Endothelial cell of umbilical vein (primary cell): ENCODE measurements at regions not wholly inside any gene's neighbourhood (a gene's known extent, or its start where the extent isn't known, plus 50 kb on each side); places are given as distances from the start of the nearest gene placed in this dataset.

Source experiments
- EZH2 ChIP-seq: IDR thresholded peaks from 2 replicates; pipeline ENCODE4 v1.6.1; 2012; ENCODE audit warnings: borderline replicate concordance, low read depth, mild to moderate bottlenecking, moderate library complexity, low read length, inconsistent platforms; ENCODE audit not compliant: severe bottlenecking
- GATA2 ChIP-seq: IDR thresholded peaks from 2 replicates; pipeline ENCODE4 v1.7.0; 2011; ENCODE audit warnings: low read depth, mild to moderate bottlenecking, moderate library complexity, mixed read lengths, low read length; ENCODE audit not compliant: insufficient read length, insufficient read depth
- MYC ChIP-seq: IDR thresholded peaks from one replicate; pipeline ENCODE4 v1.6.1; 2011; ENCODE audit warnings: mild to moderate bottlenecking, low read depth, low read length
- POLR2A ChIP-seq: IDR thresholded peaks from 2 replicates; pipeline ENCODE4 v1.6.1; 2012; ENCODE audit warnings: low read depth, mild to moderate bottlenecking, control low read depth, low read length
- POLR2AphosphoS5 ChIP-seq: IDR thresholded peaks from 2 replicates; pipeline ENCODE4 v1.6.1; 2012; ENCODE audit warnings: low read depth, mild to moderate bottlenecking, control low read depth, low read length, moderate library complexity; ENCODE audit not compliant: insufficient read depth
- TF ChIP-seq, protein P1 (sequence below), 2 donors: IDR thresholded peaks; 1 replicate in 1 of 2; 2 replicates in 1 of 2; pipeline ENCODE4 v1.5.1; 2011; ENCODE audit warnings: low read length in 2 of 2, mild to moderate bottlenecking in 2 of 2, moderate library complexity in 2 of 2, control low read depth in 1 of 2, inconsistent platforms in 1 of 2, low read depth in 1 of 2; ENCODE audit not compliant: insufficient read depth in 1 of 2; ENCODE audit errors: extremely low read depth in 1 of 2
- TF ChIP-seq, protein P2 (sequence below): IDR thresholded peaks from 2 replicates; pipeline ENCODE4 v1.6.1; 2011; ENCODE audit not compliant: insufficient read depth, insufficient read length

DNA sequence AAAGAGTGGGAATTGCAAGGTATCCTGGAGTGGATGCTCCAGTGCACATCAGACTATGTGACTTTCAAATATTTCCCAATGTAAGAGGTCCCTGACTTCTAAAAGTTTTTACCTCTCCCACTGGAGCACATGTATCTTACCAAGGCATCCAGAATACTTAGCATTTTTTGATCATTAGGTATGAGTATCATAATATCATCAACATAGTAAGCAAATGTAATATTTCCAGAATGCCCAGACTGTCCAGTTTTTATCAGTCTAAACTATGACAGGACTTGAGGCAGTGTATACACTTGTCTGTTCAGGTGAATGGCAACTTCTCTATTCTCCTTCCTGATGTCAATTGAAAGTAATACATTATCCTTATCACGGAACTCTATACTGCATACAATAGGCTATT, 924.6 kb upstream of the GJE1 start:
- TF ChIP-seq, protein P1, sequence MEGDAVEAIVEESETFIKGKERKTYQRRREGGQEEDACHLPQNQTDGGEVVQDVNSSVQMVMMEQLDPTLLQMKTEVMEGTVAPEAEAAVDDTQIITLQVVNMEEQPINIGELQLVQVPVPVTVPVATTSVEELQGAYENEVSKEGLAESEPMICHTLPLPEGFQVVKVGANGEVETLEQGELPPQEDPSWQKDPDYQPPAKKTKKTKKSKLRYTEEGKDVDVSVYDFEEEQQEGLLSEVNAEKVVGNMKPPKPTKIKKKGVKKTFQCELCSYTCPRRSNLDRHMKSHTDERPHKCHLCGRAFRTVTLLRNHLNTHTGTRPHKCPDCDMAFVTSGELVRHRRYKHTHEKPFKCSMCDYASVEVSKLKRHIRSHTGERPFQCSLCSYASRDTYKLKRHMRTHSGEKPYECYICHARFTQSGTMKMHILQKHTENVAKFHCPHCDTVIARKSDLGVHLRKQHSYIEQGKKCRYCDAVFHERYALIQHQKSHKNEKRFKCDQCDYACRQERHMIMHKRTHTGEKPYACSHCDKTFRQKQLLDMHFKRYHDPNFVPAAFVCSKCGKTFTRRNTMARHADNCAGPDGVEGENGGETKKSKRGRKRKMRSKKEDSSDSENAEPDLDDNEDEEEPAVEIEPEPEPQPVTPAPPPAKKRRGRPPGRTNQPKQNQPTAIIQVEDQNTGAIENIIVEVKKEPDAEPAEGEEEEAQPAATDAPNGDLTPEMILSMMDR (IDR thresholded peaks at IDR 0.05; ENCODE audit: extremely low read depth in 1 of 2, insufficient read depth in 1 of 2, low read depth in 1 of 2, low read length in 2 of 2): no peak
- TF ChIP-seq POLR2AphosphoS5 (no peak), POLR2A (no peak), EZH2 (no peak), GATA2 (no peak), MYC (no peak)
- TF ChIP-seq, protein P2, sequence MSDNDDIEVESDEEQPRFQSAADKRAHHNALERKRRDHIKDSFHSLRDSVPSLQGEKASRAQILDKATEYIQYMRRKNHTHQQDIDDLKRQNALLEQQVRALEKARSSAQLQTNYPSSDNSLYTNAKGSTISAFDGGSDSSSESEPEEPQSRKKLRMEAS: no peak
